ENCODE measurements at regions not wholly inside any gene's neighbourhood (a gene's known extent, or its start where the extent isn't known, plus 50 kb on each side); places are given as distances from the start of the nearest gene placed in this dataset.

GRCh38 chr6:44514085-44514484 is 126.6 kb downstream of the CDC5L start:
- no peaks in the 10 kb centered on the region for H3K79me2 ChIP-seq (ENCODE audit: low read length)
- no peaks in the 10 kb centered on the region for H3K36me3 ChIP-seq (ENCODE audit: insufficient read depth, low read length)
- no peak for DNase-seq
- no peaks in the 10 kb centered on the region for H4K20me1 ChIP-seq (ENCODE audit: insufficient read depth, low read depth, low read length)
- no peak overlapping the region for H3K4me3 ChIP-seq (ENCODE audit: low read length)
- H3K27me3 ChIP-seq (ENCODE audit: low read length), result 0 out of 2 replicates have a peak, but pooled peaks cover 2% of the 10 kb centered on the region
- no peaks in the 10 kb centered on the region; the same call in 1 of the 2 replicates for H3K9me3 ChIP-seq (ENCODE audit: low read length)
- no peaks in the 10 kb centered on the region for H3K4me1 ChIP-seq (ENCODE audit: low read length)
- no peak overlapping the region for H3K27ac ChIP-seq (ENCODE audit: low read length)
- no peak overlapping the region for H3K4me2 ChIP-seq (ENCODE audit: low read depth, low read length, poor library complexity, severe bottlenecking)
- no peak overlapping the region for H2AFZ ChIP-seq (ENCODE audit: low read length)
- H3K9me2 ChIP-seq (replicated peaks; ENCODE audit: insufficient read depth, low read length), result no peaks in the 10 kb centered on the region
- no peak overlapping the region for H3K9ac ChIP-seq (ENCODE audit: low read length)

GRCh38 chr6:44514576-44515193 is 127.2 kb downstream of the CDC5L start:
- no peaks in the 10 kb centered on the region for H3K4me1 ChIP-seq (ENCODE audit: low read length)
- 0 out of 2 replicates have a peak, but pooled peaks cover 2% of the 10 kb centered on the region for H3K27me3 ChIP-seq (ENCODE audit: low read length)
- H2AFZ ChIP-seq (ENCODE audit: low read length), result no peak overlapping the region
- H3K9me3 ChIP-seq (ENCODE audit: low read length), result no peaks in the 10 kb centered on the region; the same call in 1 of the 2 replicates
- H4K20me1 ChIP-seq (ENCODE audit: insufficient read depth, low read depth, low read length), result no peaks in the 10 kb centered on the region
- H3K36me3 ChIP-seq (ENCODE audit: insufficient read depth, low read length), result no peaks in the 10 kb centered on the region
- no peak overlapping the region for H3K4me3 ChIP-seq (ENCODE audit: low read length)
- no peak overlapping the region for H3K27ac ChIP-seq (ENCODE audit: low read length)
- DNase-seq, result no peak
- H3K79me2 ChIP-seq (ENCODE audit: low read length), result no peaks in the 10 kb centered on the region
- H3K9me2 ChIP-seq (replicated peaks; ENCODE audit: insufficient read depth, low read length), result no peaks in the 10 kb centered on the region
- H3K4me2 ChIP-seq (ENCODE audit: low read depth, low read length, poor library complexity, severe bottlenecking), result no peak overlapping the region
- H3K9ac ChIP-seq (ENCODE audit: low read length), result no peak overlapping the region

GRCh38 chr6:44522871-44523270 is 135.4 kb downstream of the CDC5L start:
- H3K9me2 ChIP-seq (replicated peaks; ENCODE audit: insufficient read depth, low read length), result no peaks in the 10 kb centered on the region
- 0 out of 2 replicates have a peak, but pooled peaks cover 2% of the 10 kb centered on the region for H3K27me3 ChIP-seq (ENCODE audit: low read length)
- H3K4me2 ChIP-seq (ENCODE audit: low read depth, low read length, poor library complexity, severe bottlenecking), result no peak overlapping the region
- no peak overlapping the region for H3K9ac ChIP-seq (ENCODE audit: low read length)
- H3K4me1 ChIP-seq (ENCODE audit: low read length), result peaks cover 9% of the 10 kb centered on the region
- no peaks in the 10 kb centered on the region; the same call in 1 of the 2 replicates for H3K9me3 ChIP-seq (ENCODE audit: low read length)
- H3K79me2 ChIP-seq (ENCODE audit: low read length), result no peaks in the 10 kb centered on the region
- no peaks in the 10 kb centered on the region for H4K20me1 ChIP-seq (ENCODE audit: insufficient read depth, low read depth, low read length)
- no peaks in the 10 kb centered on the region for H3K36me3 ChIP-seq (ENCODE audit: insufficient read depth, low read length)
- no peak overlapping the region for H2AFZ ChIP-seq (ENCODE audit: low read length)
- no peak for DNase-seq
- H3K27ac ChIP-seq (ENCODE audit: low read length), result no peak overlapping the region
- no peak overlapping the region for H3K4me3 ChIP-seq (ENCODE audit: low read length)

GRCh38 chr6:44524476-44525227 is 137.1 kb downstream of the CDC5L start:
- Histone ChIP-seq H3K9ac (ENCODE audit: low read length) (no peak overlapping the region), H3K4me1 (ENCODE audit: low read length) (peaks cover 9% of the 10 kb centered on the region), H3K79me2 (ENCODE audit: low read length) (no peaks in the 10 kb centered on the region), H2AFZ (ENCODE audit: low read length) (no peak overlapping the region), H3K4me3 (ENCODE audit: low read length) (no peak overlapping the region), H3K36me3 (ENCODE audit: insufficient read depth, low read length) (no peaks in the 10 kb centered on the region), H3K9me3 (ENCODE audit: low read length) (no peaks in the 10 kb centered on the region), H3K27ac (ENCODE audit: low read length) (no peak overlapping the region), H3K4me2 (ENCODE audit: low read depth, low read length, poor library complexity, severe bottlenecking) (no peak overlapping the region), H4K20me1 (ENCODE audit: insufficient read depth, low read depth, low read length) (no peaks in the 10 kb centered on the region), H3K27me3 (ENCODE audit: low read length) (no peaks in the 10 kb centered on the region), H3K9me2 (replicated peaks; ENCODE audit: insufficient read depth, low read length) (no peaks in the 10 kb centered on the region)
- no peak for DNase-seq

GRCh38 chr6:44525761-44526351 is 138.3 kb downstream of the CDC5L start:
- Histone ChIP-seq H3K4me1 (ENCODE audit: low read length) (peaks cover 9% of the 10 kb centered on the region), H3K4me3 (ENCODE audit: low read length) (no peak overlapping the region)

GRCh38 chr6:44527181-44527580 is 139.7 kb downstream of the CDC5L start:
- Histone ChIP-seq H4K20me1 (ENCODE audit: insufficient read depth, low read depth, low read length) (no peaks in the 10 kb centered on the region), H3K36me3 (ENCODE audit: insufficient read depth, low read length) (no peaks in the 10 kb centered on the region), H3K27me3 (ENCODE audit: low read length) (no peaks in the 10 kb centered on the region), H2AFZ (ENCODE audit: low read length) (no peak overlapping the region), H3K4me3 (ENCODE audit: low read length) (no peak overlapping the region), H3K9me3 (ENCODE audit: low read length) (no peaks in the 10 kb centered on the region), H3K9ac (ENCODE audit: low read length) (no peak overlapping the region), H3K9me2 (replicated peaks; ENCODE audit: insufficient read depth, low read length) (no peaks in the 10 kb centered on the region), H3K4me1 (ENCODE audit: low read length) (peaks cover 9% of the 10 kb centered on the region), H3K27ac (ENCODE audit: low read length) (no peak overlapping the region), H3K4me2 (ENCODE audit: low read depth, low read length, poor library complexity, severe bottlenecking) (no peak overlapping the region), H3K79me2 (ENCODE audit: low read length) (no peaks in the 10 kb centered on the region)
- DNase-seq, result no peak

More at GRCh38 chr6:44525761-44526351, 138.3 kb downstream of the CDC5L start:
- Histone ChIP-seq H3K9ac (ENCODE audit: low read length) (no peak overlapping the region), H4K20me1 (ENCODE audit: insufficient read depth, low read depth, low read length) (no peaks in the 10 kb centered on the region), H3K27me3 (ENCODE audit: low read length) (no peaks in the 10 kb centered on the region), H3K9me3 (ENCODE audit: low read length) (no peaks in the 10 kb centered on the region), H3K9me2 (replicated peaks; ENCODE audit: insufficient read depth, low read length) (no peaks in the 10 kb centered on the region), H3K27ac (ENCODE audit: low read length) (no peak overlapping the region), H3K4me2 (ENCODE audit: low read depth, low read length, poor library complexity, severe bottlenecking) (no peak overlapping the region), H3K36me3 (ENCODE audit: insufficient read depth, low read length) (no peaks in the 10 kb centered on the region), H2AFZ (ENCODE audit: low read length) (no peak overlapping the region), H3K79me2 (ENCODE audit: low read length) (no peaks in the 10 kb centered on the region)
- DNase-seq, result no peak

GRCh38 chr6:44527583-44528369 is 140.3 kb downstream of the CDC5L start:
- peaks cover 9% of the 10 kb centered on the region for H3K4me1 ChIP-seq (ENCODE audit: low read length)

GRCh38 chr6:44528370-44528644 is 140.8 kb downstream of the CDC5L start:
- Histone ChIP-seq H3K36me3 (ENCODE audit: insufficient read depth, low read length) (no peaks in the 10 kb centered on the region), H3K9me2 (replicated peaks; ENCODE audit: insufficient read depth, low read length) (no peaks in the 10 kb centered on the region), H3K27ac (ENCODE audit: low read length) (no peak overlapping the region), H3K9ac (ENCODE audit: low read length) (no peak overlapping the region), H3K4me3 (ENCODE audit: low read length) (no peak overlapping the region), H3K9me3 (ENCODE audit: low read length) (no peaks in the 10 kb centered on the region), H3K79me2 (ENCODE audit: low read length) (no peaks in the 10 kb centered on the region), H4K20me1 (ENCODE audit: insufficient read depth, low read depth, low read length) (no peaks in the 10 kb centered on the region), H3K4me1 (ENCODE audit: low read length) (peaks cover 7% of the 10 kb centered on the region), H3K27me3 (ENCODE audit: low read length) (no peaks in the 10 kb centered on the region), H3K4me2 (ENCODE audit: low read depth, low read length, poor library complexity, severe bottlenecking) (no peak overlapping the region), H2AFZ (ENCODE audit: low read length) (no peak overlapping the region)
- DNase-seq, result no peak

More at GRCh38 chr6:44527583-44528369, 140.3 kb downstream of the CDC5L start:
- DNase-seq, result no peak
- Histone ChIP-seq H3K36me3 (ENCODE audit: insufficient read depth, low read length) (no peaks in the 10 kb centered on the region), H3K4me3 (ENCODE audit: low read length) (no peak overlapping the region), H3K27me3 (ENCODE audit: low read length) (no peaks in the 10 kb centered on the region), H3K9me2 (replicated peaks; ENCODE audit: insufficient read depth, low read length) (no peaks in the 10 kb centered on the region), H3K9me3 (ENCODE audit: low read length) (no peaks in the 10 kb centered on the region), H3K4me2 (ENCODE audit: low read depth, low read length, poor library complexity, severe bottlenecking) (no peak overlapping the region), H3K27ac (ENCODE audit: low read length) (no peak overlapping the region), H3K79me2 (ENCODE audit: low read length) (no peaks in the 10 kb centered on the region), H4K20me1 (ENCODE audit: insufficient read depth, low read depth, low read length) (no peaks in the 10 kb centered on the region), H2AFZ (ENCODE audit: low read length) (no peak overlapping the region), H3K9ac (ENCODE audit: low read length) (no peak overlapping the region)
